ENCODE measurements at regions not wholly inside any gene's neighbourhood (a gene's known extent, or its start where the extent isn't known, plus 50 kb on each side); places are given as distances from the start of the nearest gene placed in this dataset.

DNA sequence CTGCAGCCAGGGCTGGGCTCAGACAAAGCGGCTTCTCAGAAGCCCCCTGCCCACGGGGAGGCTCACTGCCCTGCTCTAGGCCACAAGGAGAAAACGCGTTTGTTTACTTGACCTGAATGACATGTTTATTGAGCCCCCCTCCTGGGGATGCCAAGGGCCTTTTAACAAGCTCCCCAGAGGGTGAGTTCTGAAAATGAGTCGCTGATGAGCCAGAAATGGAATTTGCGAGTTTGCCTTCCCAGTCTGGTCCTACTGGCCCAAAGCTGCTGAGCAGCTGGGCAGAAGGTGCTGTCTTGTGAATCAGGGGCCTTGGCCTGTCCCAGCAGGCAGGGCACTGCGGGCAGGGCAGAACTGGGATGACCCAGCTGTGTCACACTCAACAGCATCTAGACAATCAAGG is 120.6 kb downstream of the SYF2 start:
- H3K27me3 ChIP-seq (ENCODE audit: insufficient read depth, low read depth): peaks cover 16% of the 10 kb centered on the region; the same call in 1 of the 2 replicates
- no peak for DNase-seq
- no peak overlapping the region for H3K27ac ChIP-seq
- no peaks in the 10 kb centered on the region for H3F3A ChIP-seq (ENCODE audit: insufficient read depth, low read depth)
- no peak overlapping the region for H2AFZ ChIP-seq
- no peaks in the 10 kb centered on the region for H3K36me3 ChIP-seq (ENCODE audit: low read depth)
- H3K4me3 ChIP-seq: no peak overlapping the region
- H4K20me1 ChIP-seq (ENCODE audit: insufficient read depth): no peaks in the 10 kb centered on the region
- TF ChIP-seq EZH2 (IDR thresholded peaks at IDR 0.05; ENCODE audit: low read depth): no peak
- TF ChIP-seq, protein P1, sequence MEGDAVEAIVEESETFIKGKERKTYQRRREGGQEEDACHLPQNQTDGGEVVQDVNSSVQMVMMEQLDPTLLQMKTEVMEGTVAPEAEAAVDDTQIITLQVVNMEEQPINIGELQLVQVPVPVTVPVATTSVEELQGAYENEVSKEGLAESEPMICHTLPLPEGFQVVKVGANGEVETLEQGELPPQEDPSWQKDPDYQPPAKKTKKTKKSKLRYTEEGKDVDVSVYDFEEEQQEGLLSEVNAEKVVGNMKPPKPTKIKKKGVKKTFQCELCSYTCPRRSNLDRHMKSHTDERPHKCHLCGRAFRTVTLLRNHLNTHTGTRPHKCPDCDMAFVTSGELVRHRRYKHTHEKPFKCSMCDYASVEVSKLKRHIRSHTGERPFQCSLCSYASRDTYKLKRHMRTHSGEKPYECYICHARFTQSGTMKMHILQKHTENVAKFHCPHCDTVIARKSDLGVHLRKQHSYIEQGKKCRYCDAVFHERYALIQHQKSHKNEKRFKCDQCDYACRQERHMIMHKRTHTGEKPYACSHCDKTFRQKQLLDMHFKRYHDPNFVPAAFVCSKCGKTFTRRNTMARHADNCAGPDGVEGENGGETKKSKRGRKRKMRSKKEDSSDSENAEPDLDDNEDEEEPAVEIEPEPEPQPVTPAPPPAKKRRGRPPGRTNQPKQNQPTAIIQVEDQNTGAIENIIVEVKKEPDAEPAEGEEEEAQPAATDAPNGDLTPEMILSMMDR (conservative IDR thresholded peaks at IDR 0.05): no peak
- ChIA-PET CTCF (no interaction called here), POLR2A (ENCODE audit: unreplicated experiment) (no interaction called here)
- H3K4me2 ChIP-seq: no peak overlapping the region
- no peaks in the 10 kb centered on the region for H3K9me3 ChIP-seq (ENCODE audit: insufficient read depth, low read depth)
- no TSS peak for BruUV-seq (replicated peaks)
- no peaks in the 10 kb centered on the region for H3K79me2 ChIP-seq (ENCODE audit: low read depth)
- no peaks in the 10 kb centered on the region for H3K4me1 ChIP-seq (replicated peaks; ENCODE audit: insufficient read depth)
- intact Hi-C loops (cut with micrococcal nuclease; ENCODE audit: unreplicated experiment): loop anchor here (10.0 kb wide), 1 partner anchor 93 kb away; no protein-coding TSS in a partner anchor
- no peaks in the 10 kb centered on the region for H3K9me2 ChIP-seq (ENCODE audit: insufficient read depth)

DNA sequence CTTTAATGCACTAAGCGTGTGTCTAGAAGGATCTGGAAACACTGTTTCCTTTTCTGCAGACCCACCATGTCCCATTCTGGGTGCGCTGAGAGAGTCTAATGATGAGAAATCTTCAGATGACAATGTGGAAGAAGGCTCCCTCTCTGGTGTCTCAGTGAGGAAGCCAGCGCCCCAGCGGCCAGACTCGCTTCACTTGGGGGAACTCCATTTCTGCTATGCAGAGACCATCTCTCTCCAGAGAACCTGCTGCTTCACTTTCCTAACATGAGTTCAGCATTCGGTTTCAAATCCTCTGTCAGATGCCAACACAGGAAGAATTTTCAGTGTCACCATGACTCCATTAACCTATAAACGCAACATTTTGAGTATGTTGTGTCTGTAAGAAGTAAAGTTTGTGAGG is 121.8 kb downstream of the SYF2 start:
- H2AFZ ChIP-seq: no peak overlapping the region
- intact Hi-C loops (cut with micrococcal nuclease; ENCODE audit: unreplicated experiment): loop anchor here (10.0 kb wide), 1 partner anchor 94 kb away; no protein-coding TSS in a partner anchor
- no peaks in the 10 kb centered on the region for H3K9me2 ChIP-seq (ENCODE audit: insufficient read depth)
- no peaks in the 10 kb centered on the region for H4K20me1 ChIP-seq (ENCODE audit: insufficient read depth)
- peaks cover 14% of the 10 kb centered on the region; the same call in 1 of the 2 replicates for H3K27me3 ChIP-seq (ENCODE audit: insufficient read depth, low read depth)
- no peak overlapping the region for H3K4me2 ChIP-seq
- no peak overlapping the region for H3K4me3 ChIP-seq
- ChIA-PET CTCF (no interaction called here), POLR2A (ENCODE audit: unreplicated experiment) (no interaction called here)
- no peaks in the 10 kb centered on the region for H3K9me3 ChIP-seq (ENCODE audit: insufficient read depth, low read depth)
- no peaks in the 10 kb centered on the region for H3K36me3 ChIP-seq (ENCODE audit: low read depth)
- no peaks in the 10 kb centered on the region for H3F3A ChIP-seq (ENCODE audit: insufficient read depth, low read depth)
- BruUV-seq (replicated peaks): no TSS peak
- H3K79me2 ChIP-seq (ENCODE audit: low read depth): no peaks in the 10 kb centered on the region
- H3K27ac ChIP-seq: no peak overlapping the region
- DNase-seq: no peak
- TF ChIP-seq, protein P1 (conservative IDR thresholded peaks at IDR 0.05): no peak
- no peak for TF ChIP-seq EZH2 (IDR thresholded peaks at IDR 0.05; ENCODE audit: low read depth)
- H3K4me1 ChIP-seq (replicated peaks; ENCODE audit: insufficient read depth): no peaks in the 10 kb centered on the region

DNA sequence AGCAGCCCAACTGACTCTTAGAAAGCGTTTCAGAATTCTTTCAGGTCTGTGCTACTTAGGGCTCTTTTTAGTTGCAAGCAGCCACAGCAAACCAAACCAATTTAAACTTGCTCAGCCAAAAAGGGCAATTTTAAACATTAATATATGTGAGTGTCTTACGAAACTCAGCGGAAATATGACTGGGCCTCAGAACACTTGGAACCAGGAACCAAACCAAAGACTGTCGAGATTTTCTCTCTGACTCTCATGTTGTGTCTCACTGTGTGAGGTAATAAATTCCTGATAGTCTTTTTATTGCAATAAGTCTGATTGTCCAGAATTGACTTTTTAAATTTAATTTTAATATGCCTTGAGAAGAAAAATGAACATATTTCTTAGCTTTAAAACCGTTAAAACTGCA is 122.3 kb downstream of the SYF2 start:
- H3F3A ChIP-seq (ENCODE audit: insufficient read depth, low read depth): no peaks in the 10 kb centered on the region
- H3K9me2 ChIP-seq (ENCODE audit: insufficient read depth): no peaks in the 10 kb centered on the region
- no peak for DNase-seq
- intact Hi-C loops (cut with micrococcal nuclease; ENCODE audit: unreplicated experiment): loop anchor here (10.0 kb wide), 1 partner anchor 95 kb away; no protein-coding TSS in a partner anchor
- H3K9me3 ChIP-seq (ENCODE audit: insufficient read depth, low read depth): no peaks in the 10 kb centered on the region
- H3K36me3 ChIP-seq (ENCODE audit: low read depth): no peaks in the 10 kb centered on the region
- BruUV-seq (replicated peaks): no TSS peak
- H3K79me2 ChIP-seq (ENCODE audit: low read depth): no peaks in the 10 kb centered on the region
- H3K4me1 ChIP-seq (replicated peaks; ENCODE audit: insufficient read depth): no peaks in the 10 kb centered on the region
- no peak overlapping the region for H3K4me3 ChIP-seq
- POLR2A ChIA-PET (ENCODE audit: unreplicated experiment): no interaction called here
- H2AFZ ChIP-seq: no peak overlapping the region
- no peak overlapping the region for H3K27ac ChIP-seq
- H3K4me2 ChIP-seq: no peak overlapping the region
- CTCF ChIA-PET: no interaction called here
- peaks cover 10% of the 10 kb centered on the region; the same call in 1 of the 2 replicates for H3K27me3 ChIP-seq (ENCODE audit: insufficient read depth, low read depth)
- H4K20me1 ChIP-seq (ENCODE audit: insufficient read depth): no peaks in the 10 kb centered on the region
- TF ChIP-seq, protein P1 (conservative IDR thresholded peaks at IDR 0.05): no peak
- no peak for TF ChIP-seq EZH2 (IDR thresholded peaks at IDR 0.05; ENCODE audit: low read depth)

Data from PC-9 (cell line).